ENCODE measurements at regions not wholly inside any gene's neighbourhood (a gene's known extent, or its start where the extent isn't known, plus 50 kb on each side); places are given as distances from the start of the nearest gene placed in this dataset.

DNA sequence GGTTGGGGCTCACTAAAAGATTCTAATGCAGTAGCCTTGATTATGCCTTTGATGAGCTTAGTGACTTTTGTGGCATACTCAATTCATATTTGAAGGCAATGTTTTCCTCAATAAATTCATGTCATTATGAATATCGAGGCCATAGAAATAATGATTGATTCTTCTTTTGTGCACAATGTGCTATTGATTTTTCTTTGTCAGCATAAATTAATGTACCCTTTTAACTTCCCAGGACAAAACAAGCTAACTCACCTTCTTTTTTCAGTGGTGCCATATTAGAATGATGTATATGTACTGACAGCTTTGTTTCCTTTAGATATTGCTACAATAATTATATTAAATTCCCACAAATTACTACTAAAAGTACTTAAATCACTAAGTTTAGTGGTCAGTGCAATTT is 484.3 kb upstream of the HS3ST5 start:
- H2AFZ ChIP-seq (ENCODE audit: low read depth, low read length, poor library complexity, severe bottlenecking): no peak overlapping the region
- no peak for DNase-seq (ENCODE audit: low read depth, low spot score)
- H3K4me3 ChIP-seq (replicated peaks in 1 of 2; ENCODE audit: low read depth in 1 of 2, low read length in 2 of 2): no peak overlapping the region
- no peak overlapping the region for H3K4me2 ChIP-seq (ENCODE audit: low read length)
- BruUV-seq (replicated peaks): no TSS peak
- no peaks in the 10 kb centered on the region for H3K9me2 ChIP-seq (ENCODE audit: insufficient read depth)
- no peaks in the 10 kb centered on the region for H3K9me3 ChIP-seq (ENCODE audit: control insufficient read depth in 1 of 2, insufficient read depth in 1 of 2, low read depth in 1 of 2, low read length in 2 of 2)
- no peaks in the 10 kb centered on the region for H3K36me3 ChIP-seq (ENCODE audit: control insufficient read depth in 1 of 2, insufficient read depth in 2 of 2, low read length in 2 of 2)
- intact Hi-C loops (cut with micrococcal nuclease): no loop called here
- ChIA-PET POLR2A (no interaction called here), CTCF (no interaction called here), RAD21 (ENCODE audit: low non-redundant PET in 1 of 2, low total read pairs in 2 of 2, uncharacterized antibody in 2 of 2, unreplicated experiment in 2 of 2) (no interaction called here)
- H3K27ac ChIP-seq (ENCODE audit: low read depth, low read length): no peak overlapping the region
- TF ChIP-seq EZH2phosphoT487 (IDR thresholded peaks at IDR 0.05; ENCODE audit: borderline replicate concordance): no peak
- TF ChIP-seq TCF7L2 (IDR thresholded peaks at IDR 0.05; ENCODE audit: borderline replicate concordance, extremely low read depth, insufficient read depth, insufficient read length): no peak
- TF ChIP-seq ELF1 (IDR thresholded peaks at IDR 0.05; ENCODE audit: borderline replicate concordance, low read depth): no peak
- no peak for TF ChIP-seq CEBPB (IDR thresholded peaks at IDR 0.05; ENCODE audit: low read depth)
- no peak for TF ChIP-seq EGR1 (IDR thresholded peaks at IDR 0.05; ENCODE audit: low read depth)
- no peak for TF ChIP-seq SRF (IDR thresholded peaks at IDR 0.05; ENCODE audit: low read depth)
- TF ChIP-seq, protein P1, sequence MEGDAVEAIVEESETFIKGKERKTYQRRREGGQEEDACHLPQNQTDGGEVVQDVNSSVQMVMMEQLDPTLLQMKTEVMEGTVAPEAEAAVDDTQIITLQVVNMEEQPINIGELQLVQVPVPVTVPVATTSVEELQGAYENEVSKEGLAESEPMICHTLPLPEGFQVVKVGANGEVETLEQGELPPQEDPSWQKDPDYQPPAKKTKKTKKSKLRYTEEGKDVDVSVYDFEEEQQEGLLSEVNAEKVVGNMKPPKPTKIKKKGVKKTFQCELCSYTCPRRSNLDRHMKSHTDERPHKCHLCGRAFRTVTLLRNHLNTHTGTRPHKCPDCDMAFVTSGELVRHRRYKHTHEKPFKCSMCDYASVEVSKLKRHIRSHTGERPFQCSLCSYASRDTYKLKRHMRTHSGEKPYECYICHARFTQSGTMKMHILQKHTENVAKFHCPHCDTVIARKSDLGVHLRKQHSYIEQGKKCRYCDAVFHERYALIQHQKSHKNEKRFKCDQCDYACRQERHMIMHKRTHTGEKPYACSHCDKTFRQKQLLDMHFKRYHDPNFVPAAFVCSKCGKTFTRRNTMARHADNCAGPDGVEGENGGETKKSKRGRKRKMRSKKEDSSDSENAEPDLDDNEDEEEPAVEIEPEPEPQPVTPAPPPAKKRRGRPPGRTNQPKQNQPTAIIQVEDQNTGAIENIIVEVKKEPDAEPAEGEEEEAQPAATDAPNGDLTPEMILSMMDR (IDR thresholded peaks at IDR 0.05 in 2 of 3, conservative IDR thresholded peaks at IDR 0.05 in 1 of 3; ENCODE audit: borderline replicate concordance in 1 of 3, insufficient read depth in 1 of 3, low read depth in 2 of 3, low read length in 2 of 3): no peak
- TF ChIP-seq CBX3 (IDR thresholded peaks at IDR 0.05; ENCODE audit: low read depth): no peak
- TF ChIP-seq SIN3A (IDR thresholded peaks at IDR 0.05; ENCODE audit: low read depth): no peak
- TF ChIP-seq FOSL1 (IDR thresholded peaks at IDR 0.05; ENCODE audit: low read depth): no peak
- TF ChIP-seq POLR2AphosphoS5 (IDR thresholded peaks at IDR 0.05; ENCODE audit: low read depth, low read length): no peak
- no peak for TF ChIP-seq RAD21 (IDR thresholded peaks at IDR 0.05; ENCODE audit: low read depth)
- no peak for TF ChIP-seq POLR2A (IDR thresholded peaks at IDR 0.05; ENCODE audit: borderline replicate concordance, extremely low read depth, insufficient read depth, insufficient read length)
- no peak for TF ChIP-seq EZH2 (IDR thresholded peaks at IDR 0.05)
- TF ChIP-seq, protein P2, sequence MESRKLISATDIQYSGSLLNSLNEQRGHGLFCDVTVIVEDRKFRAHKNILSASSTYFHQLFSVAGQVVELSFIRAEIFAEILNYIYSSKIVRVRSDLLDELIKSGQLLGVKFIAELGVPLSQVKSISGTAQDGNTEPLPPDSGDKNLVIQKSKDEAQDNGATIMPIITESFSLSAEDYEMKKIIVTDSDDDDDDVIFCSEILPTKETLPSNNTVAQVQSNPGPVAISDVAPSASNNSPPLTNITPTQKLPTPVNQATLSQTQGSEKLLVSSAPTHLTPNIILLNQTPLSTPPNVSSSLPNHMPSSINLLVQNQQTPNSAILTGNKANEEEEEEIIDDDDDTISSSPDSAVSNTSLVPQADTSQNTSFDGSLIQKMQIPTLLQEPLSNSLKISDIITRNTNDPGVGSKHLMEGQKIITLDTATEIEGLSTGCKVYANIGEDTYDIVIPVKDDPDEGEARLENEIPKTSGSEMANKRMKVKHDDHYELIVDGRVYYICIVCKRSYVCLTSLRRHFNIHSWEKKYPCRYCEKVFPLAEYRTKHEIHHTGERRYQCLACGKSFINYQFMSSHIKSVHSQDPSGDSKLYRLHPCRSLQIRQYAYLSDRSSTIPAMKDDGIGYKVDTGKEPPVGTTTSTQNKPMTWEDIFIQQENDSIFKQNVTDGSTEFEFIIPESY (IDR thresholded peaks at IDR 0.05; ENCODE audit: extremely low read depth, insufficient replicate concordance, low read length): no peak
- H3K79me2 ChIP-seq (ENCODE audit: insufficient read depth, low read length): no peaks in the 10 kb centered on the region
- no peak for ATAC-seq
- H3K4me1 ChIP-seq (ENCODE audit: control insufficient read depth in 1 of 2, insufficient read depth in 2 of 2, low read length in 2 of 2): no peaks in the 10 kb centered on the region
- H3K27me3 ChIP-seq (ENCODE audit: insufficient read depth, low read length): no peaks in the 10 kb centered on the region
- no peaks in the 10 kb centered on the region for H4K20me1 ChIP-seq (ENCODE audit: insufficient read depth)
- H3K9ac ChIP-seq (ENCODE audit: low read length): no peak overlapping the region
